GM06990 (cell line): ENCODE measurements at regions not wholly inside any gene's neighbourhood (a gene's known extent, or its start where the extent isn't known, plus 50 kb on each side); places are given as distances from the start of the nearest gene placed in this dataset.
"Not testable (repeated sequence)": the region's sequence is repeated elsewhere in the genome, so short reads cannot be mapped to it uniquely, and the experiment has no call there.

Experiments
- DNase-seq: peaks from one replicate; pipeline ENCODE4 v3.0.0-alpha.2; 2011; ENCODE audit not compliant: insufficient read length; ENCODE audit errors: extremely low read depth
- H3K27me3 ChIP-seq: replicated peaks from 2 replicates; pipeline ENCODE4 v1.6.0; 2011; ENCODE audit warnings: low read length; ENCODE audit not compliant: control insufficient read depth, insufficient read depth
- H3K36me3 ChIP-seq: 2 replicates; pipeline ENCODE4 v1.5.1; 2011; ENCODE audit warnings: low read length; ENCODE audit not compliant: control insufficient read depth, insufficient read depth
- H3K4me3 ChIP-seq: replicated peaks from 2 replicates; pipeline ENCODE4 v1.5.1; 2011; ENCODE audit warnings: low read depth, mild to moderate bottlenecking, control low read depth, low read length
- CTCF ChIP-seq: IDR thresholded peaks from 2 replicates; pipeline ENCODE4 v1.5.1; 2011; ENCODE audit warnings: low read length, control low read depth, mild to moderate bottlenecking, inconsistent platforms; ENCODE audit not compliant: insufficient read depth, poor library complexity, severe bottlenecking

- H3K27me3 ChIP-seq, DNase-seq, H3K36me3 ChIP-seq, H3K4me3 ChIP-seq: not testable (repeated sequence)
These were observed 174.8 kb downstream of the COL12A1 start for GRCh38 chr6:75031102-75031501.

DNA sequence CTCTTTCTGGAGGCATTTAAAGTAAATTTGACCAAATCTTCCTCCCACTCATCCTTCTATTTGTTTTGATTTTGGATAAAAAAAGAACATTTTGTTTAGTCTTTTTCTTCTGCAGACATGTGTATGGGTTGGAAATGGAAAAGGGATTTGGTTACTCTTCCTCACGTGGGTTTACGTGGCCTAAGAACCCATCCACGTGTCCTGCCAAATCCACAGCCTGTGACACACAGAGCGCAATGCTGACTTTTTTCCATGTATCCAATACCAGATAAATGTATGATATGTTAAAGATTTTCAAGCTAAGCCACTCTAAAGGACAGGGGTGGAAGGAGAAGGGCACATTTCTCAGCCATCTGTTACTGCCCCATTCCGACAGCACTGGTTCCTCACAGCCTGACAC, 176.5 kb downstream of the COL12A1 start:
- Histone ChIP-seq H3K4me3 (no peak overlapping the region), H3K27me3 (no peaks in the 10 kb centered on the region), H3K36me3 (no peaks in the 10 kb centered on the region)
- TF ChIP-seq CTCF: no peak
- no peak for DNase-seq

DNA sequence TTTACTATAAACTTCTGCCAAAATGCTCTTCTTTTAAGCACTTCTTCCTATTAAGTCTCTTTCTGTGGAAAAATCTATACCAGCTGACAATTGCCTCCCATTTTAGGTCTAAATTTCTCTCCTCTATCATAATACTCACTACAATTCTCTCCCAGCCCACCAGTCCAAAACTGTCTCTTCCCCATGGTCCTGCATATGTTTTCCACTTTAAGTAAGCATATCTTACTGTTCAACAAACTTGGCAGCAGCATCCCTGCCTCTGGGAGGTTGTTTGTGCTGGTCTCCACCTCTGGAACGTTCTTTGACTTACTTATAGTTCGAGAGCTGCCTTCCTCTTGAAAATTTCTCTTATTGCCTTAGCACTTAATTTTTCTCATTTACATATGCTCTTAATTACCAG, 180.5 kb downstream of the COL12A1 start:
- Histone ChIP-seq H3K27me3 (no peaks in the 10 kb centered on the region), H3K36me3 (no peaks in the 10 kb centered on the region), H3K4me3 (no peak overlapping the region)
- no peak for DNase-seq
- no peak for TF ChIP-seq CTCF

DNA sequence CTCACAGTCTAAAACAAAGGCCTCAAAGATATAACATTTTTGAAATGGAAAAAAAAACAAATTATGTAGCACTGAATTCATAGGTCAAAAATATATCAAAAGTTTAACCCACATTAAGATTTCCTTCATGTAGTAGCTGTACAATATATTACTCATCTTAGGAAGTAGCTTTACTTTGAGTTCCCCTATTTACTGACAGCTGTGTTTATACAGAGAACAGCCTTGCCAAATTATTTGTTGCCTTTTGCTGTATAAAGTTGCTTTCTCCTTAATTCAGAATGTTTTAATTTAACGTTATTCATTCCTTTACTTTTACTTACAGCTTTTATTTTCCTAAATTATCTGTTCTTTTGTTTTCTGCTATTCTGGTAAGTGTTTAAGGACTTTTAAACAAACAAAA, 181.0 kb downstream of the COL12A1 start:
- Histone ChIP-seq H3K27me3 (no peaks in the 10 kb centered on the region), H3K36me3 (no peaks in the 10 kb centered on the region), H3K4me3 (no peak overlapping the region)
- no peak for TF ChIP-seq CTCF
- no peak for DNase-seq

- no peak for TF ChIP-seq CTCF
- H3K36me3 ChIP-seq: no peaks in the 10 kb centered on the region
- no peak for DNase-seq
- no peaks in the 10 kb centered on the region for H3K27me3 ChIP-seq
- H3K4me3 ChIP-seq: no peak overlapping the region
These were observed 182.2 kb downstream of the COL12A1 start for GRCh38 chr6:75023634-75024033.

- Histone ChIP-seq H3K4me3 (no peak overlapping the region), H3K27me3 (no peaks in the 10 kb centered on the region), H3K36me3 (no peaks in the 10 kb centered on the region)
- TF ChIP-seq CTCF: no peak
- DNase-seq: no peak
These were observed 184.9 kb downstream of the COL12A1 start for GRCh38 chr6:75020971-75021370.

- no peaks in the 10 kb centered on the region for H3K27me3 ChIP-seq
- H3K4me3 ChIP-seq: no peak overlapping the region
- H3K36me3 ChIP-seq: no peaks in the 10 kb centered on the region
- no peak for DNase-seq
- no peak for TF ChIP-seq CTCF
These were observed 185.5 kb downstream of the COL12A1 start for GRCh38 chr6:75020376-75020775.
